K562 (cell line): ENCODE measurements at regions not wholly inside any gene's neighbourhood (a gene's known extent, or its start where the extent isn't known, plus 50 kb on each side); places are given as distances from the start of the nearest gene placed in this dataset.

Experiments used
- ATAC-seq: fragments of 200-7000 bp; cut with Tn5 transposase; 3 replicates; pipeline ENCODE4 v1.9.1; 2020; ENCODE audit warnings: moderate library complexity
- BruUV-seq: library from RNA; stranded (reverse); fragments of 400-500 nt; replicated peaks from 2 replicates; lab custom pipeline; 2021; lab: Mats Ljungman, UMichigan
- CTCF ChIA-PET: fragments of 300-600 bp; formaldehyde crosslinking; extraction: SDS; loops from one replicate; lab custom pipeline; 2021; ENCODE audit warnings: low intra/inter-chr PET ratio; lab: Yijun Ruan, JAX
- POLR2A ChIA-PET: fragments of 300-600, 350-650 bp; sonication (Branson Sonifier 250); formaldehyde crosslinking; extraction: SDS; loops from one replicate; lab custom pipeline; 2021; ENCODE audit warnings: antibody characterized with exemption, inconsistent platforms; lab: Yijun Ruan, JAX
- DNase-seq, 4 experiments: peaks; one replicate each; pipeline versions ENCODE4 v3.0.0 to v3.0.0-alpha.2; 2011 to 2018; ENCODE audit warnings: low spot score in 3 of 4, mixed read lengths in 3 of 4; ENCODE audit errors: extremely low read depth in 1 of 4
- FAIRE-seq: peaks from 2 replicates; lab custom pipeline; 2011; peaks lifted over from hg19 to GRCh38; lab: Jason Lieb, UNC
- H2AFZ ChIP-seq: 2 replicates; pipeline ENCODE4 v1.6.0; 2011; ENCODE audit warnings: low read depth, low read length, control low read depth, inconsistent platforms
- H3K27ac ChIP-seq: fragments of 200-600 bp; 3 replicates; pipeline ENCODE4 v1.8.0; 2011; ENCODE audit warnings: low read depth, mild to moderate bottlenecking, control low read depth, inconsistent platforms, low read length, moderate library complexity, mixed read lengths; ENCODE audit errors: extremely low read depth
- H3K27me3 ChIP-seq, 2 experiments: fragments of 300-600 bp in 1 of 2; 2 replicates in 1 of 2; 3 replicates in 1 of 2; pipeline versions ENCODE4 v1.6.0 to v1.8.0; 2011; ENCODE audit warnings: inconsistent platforms in 2 of 2, low read length in 2 of 2, mild to moderate bottlenecking in 1 of 2, mixed read lengths in 1 of 2, moderate library complexity in 1 of 2; ENCODE audit not compliant: control insufficient read depth in 2 of 2, insufficient read depth in 2 of 2
- H3K36me3 ChIP-seq: fragments of 300-600 bp; 3 replicates; pipeline ENCODE4 v1.8.0; 2011; ENCODE audit warnings: mild to moderate bottlenecking, low read length, inconsistent platforms; ENCODE audit not compliant: control insufficient read depth, insufficient read depth
- H3K4me1 ChIP-seq, 2 experiments: fragments of 200-600 bp in 1 of 2; replicated peaks in 1 of 2; 2 replicates in 1 of 2; 3 replicates in 1 of 2; pipeline versions ENCODE4 v1.5.1 to v1.8.0; 2011; ENCODE audit warnings: inconsistent platforms in 2 of 2, low read length in 2 of 2, mild to moderate bottlenecking in 1 of 2, mixed read lengths in 1 of 2, moderate library complexity in 1 of 2; ENCODE audit not compliant: control insufficient read depth in 2 of 2, insufficient read depth in 2 of 2
- H3K4me2 ChIP-seq: 2 replicates; pipeline ENCODE4 v1.6.1; 2011; ENCODE audit warnings: low read length, control low read depth, inconsistent platforms, mixed read lengths; ENCODE audit not compliant: insufficient read depth
- H3K4me3 ChIP-seq: fragments of 200-600 bp; sonication (generic), shearing (Covaris generic); 2 replicates; pipeline ENCODE4 v1.5.1; 2016; ENCODE audit warnings: control low read depth, inconsistent platforms
- H3K79me2 ChIP-seq: fragments of 200-600 bp; 3 replicates; pipeline ENCODE4 v1.8.0; 2011; ENCODE audit warnings: low read length, inconsistent platforms; ENCODE audit not compliant: control insufficient read depth, insufficient read depth
- H3K9ac ChIP-seq, 2 experiments: 2 replicates each; pipeline versions ENCODE4 v1.6.0 to v1.6.1; 2011; ENCODE audit warnings: low read depth in 2 of 2, low read length in 2 of 2, control low read depth in 1 of 2, inconsistent platforms in 1 of 2, mild to moderate bottlenecking in 1 of 2, mixed read lengths in 1 of 2; ENCODE audit not compliant: insufficient read depth in 1 of 2
- H3K9me1 ChIP-seq: one replicate; pipeline ENCODE4 v1.6.0; 2011; ENCODE audit warnings: inconsistent platforms, mild to moderate bottlenecking, low read length, moderate library complexity; ENCODE audit not compliant: control insufficient read depth, insufficient read depth
- H3K9me3 ChIP-seq: replicated peaks from 2 replicates; pipeline ENCODE4 v1.5.1; 2011; ENCODE audit warnings: low read depth, low read length, inconsistent platforms; ENCODE audit not compliant: control insufficient read depth, insufficient read depth
- H4K20me1 ChIP-seq: replicated peaks from 2 replicates; pipeline ENCODE4 v1.6.1; 2011; ENCODE audit warnings: low read length, inconsistent platforms, mixed read lengths; ENCODE audit not compliant: control insufficient read depth, insufficient read depth
- CEBPB ChIP-seq: fragments of 450-650 bp; IDR thresholded peaks from 2 replicates; pipeline ENCODE4 v1.6.1; 2016; ENCODE audit warnings: missing genetic modification characterization, missing compliant biosample characterization
- CSDE1 ChIP-seq, 2 experiments: fragments of 450-650 bp; IDR thresholded peaks; 2 replicates each; pipeline ENCODE4 v1.6.1; 2016; ENCODE audit warnings: mild to moderate bottlenecking in 1 of 2
- E2F8 ChIP-seq: fragments of 450-650 bp; IDR thresholded peaks from 2 replicates; pipeline ENCODE4 v1.7.1; 2018; ENCODE audit warnings: mild to moderate bottlenecking, low read depth; ENCODE audit not compliant: partially characterized antibody
- FUS ChIP-seq: fragments of 200-400 bp; formaldehyde crosslinking; optimal IDR thresholded peaks from 2 replicates; pipeline ENCODE3; 2017; ENCODE audit warnings: low read depth, low read length
- HCFC1 ChIP-seq: IDR thresholded peaks from 2 replicates; pipeline ENCODE4 v1.6.1; 2012; ENCODE audit warnings: low read depth, low read length, improper control_type of control experiment
- HMBOX1 ChIP-seq: sonication (generic); IDR thresholded peaks from 2 replicates; pipeline ENCODE4 v1.6.1; 2016
- MBD2 ChIP-seq: sonication (generic); IDR thresholded peaks from 2 replicates; pipeline ENCODE4 v1.6.1; 2016; ENCODE audit warnings: low read depth, borderline replicate concordance
- NCOA1 ChIP-seq: fragments of 450-650 bp; IDR thresholded peaks from 2 replicates; pipeline ENCODE4 v1.6.1; 2016; ENCODE audit warnings: low read depth
- SAFB ChIP-seq: fragments of 200-400 bp; formaldehyde crosslinking; IDR thresholded peaks from 2 replicates; pipeline ENCODE4 v1.6.1; 2017; ENCODE audit warnings: low read depth, low read length, borderline replicate concordance
- U2AF1 ChIP-seq: fragments of 200-400 bp; formaldehyde crosslinking; optimal IDR thresholded peaks from 2 replicates; pipeline ENCODE3; 2017; ENCODE audit warnings: mild to moderate bottlenecking, low read depth, low read length, moderate library complexity
- ZBTB9 ChIP-seq: fragments of 450-650 bp; formaldehyde crosslinking; IDR thresholded peaks from 2 replicates; pipeline ENCODE4 v1.4.0; 2020; ENCODE audit warnings: mild to moderate bottlenecking, moderate library complexity
- ZC3H4 ChIP-seq: sonication (generic); formaldehyde crosslinking; IDR thresholded peaks from 2 replicates; pipeline ENCODE4 v1.9.0; 2021; ENCODE audit warnings: missing genetic modification reagents, borderline replicate concordance
- ZNF780A ChIP-seq: fragments of 250-450 bp; sonication (Bioruptor Pico); IDR thresholded peaks from 2 replicates; pipeline ENCODE4 v1.5.0; 2021; ENCODE audit warnings: mild to moderate bottlenecking
- WGBS: fragments of 100-300 bp; shearing (Covaris generic); methylation state at CpG from one replicate; pipeline ENCODE4 v1.1.6; 2016; ENCODE audit warnings: low coverage, mixed read lengths; ENCODE audit not compliant: insufficient coverage; ENCODE audit errors: missing lambda C conversion rate; 5-methylcytosine and 5-hydroxymethylcytosine counted together
- in situ Hi-C: fragments of 300-500 bp; cut with MboI; formaldehyde crosslinking; loops from 4 replicates; pipeline ENCODE4 v1.15.0; 2018; ENCODE audit warnings: inconsistent platforms, mixed read lengths
- intact Hi-C: fragments of 100-400 bp; cut with micrococcal nuclease; formaldehyde crosslinking; loops from 2 replicates; pipeline ENCODE4 v1.14.2; 2022
- TF ChIP-seq, protein P1 (sequence below): fragments of 250-450 bp; sonication (Bioruptor Pico); IDR thresholded peaks from 2 replicates; pipeline ENCODE4 v1.4.0; 2020; ENCODE audit warnings: mild to moderate bottlenecking
- TF ChIP-seq, protein P2 (sequence below): fragments of 450-650 bp; conservative IDR thresholded peaks from 2 replicates; pipeline ENCODE4 v1.6.1; 2016; ENCODE audit warnings: missing genetic modification characterization, low read depth, mild to moderate bottlenecking, control low read depth, missing compliant biosample characterization

DNA sequence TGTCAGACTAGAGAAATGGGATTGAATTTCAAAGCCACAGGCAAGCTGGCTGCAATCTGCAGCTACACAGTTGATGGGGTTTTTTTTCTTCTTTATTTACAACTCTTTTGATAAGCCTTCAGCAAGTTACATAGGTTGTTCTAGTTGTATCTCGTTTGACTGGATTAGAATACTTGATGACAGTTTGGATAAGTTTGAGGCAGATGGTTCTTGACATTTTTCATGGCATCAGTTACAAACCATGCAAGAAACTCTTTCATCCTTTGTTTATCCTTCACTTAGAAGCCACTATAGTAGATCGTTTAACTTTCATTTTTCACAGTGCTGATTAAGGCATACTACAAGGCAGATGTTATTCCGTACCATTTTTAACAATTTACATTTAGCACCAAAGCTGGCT is 238.9 kb downstream of the TOX3 start (continued):
- TF ChIP-seq E2F8 (no peak), CEBPB (tag) (no peak), NCOA1 (no peak), SAFB (no peak), ZC3H4 (CRISPR knock-in tag) (no peak), HMBOX1 (no peak)

DNA sequence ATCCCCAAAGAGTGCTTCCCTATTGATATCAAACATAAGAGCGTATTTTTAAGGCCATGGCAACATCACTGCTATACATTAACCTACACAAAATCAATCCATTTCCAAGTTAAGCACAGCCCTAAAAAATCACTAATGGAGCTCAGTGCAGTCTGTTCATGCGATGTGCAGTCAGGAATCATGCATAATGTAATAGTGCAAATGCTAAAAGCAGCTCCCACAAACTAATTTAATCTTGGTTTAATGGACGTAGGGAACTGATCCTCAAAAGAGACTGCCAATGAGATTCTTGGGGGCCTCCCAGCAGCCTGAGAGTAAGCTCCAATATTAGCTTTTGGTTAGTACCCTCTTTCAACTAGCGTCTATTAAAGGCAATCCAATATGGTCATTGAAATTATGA is 245.9 kb downstream of the TOX3 start:
- CTCF ChIA-PET: no interaction called here
- Histone ChIP-seq H3K9me3 (no peaks in the 10 kb centered on the region), H2AFZ (no peak overlapping the region), H3K4me1 (no peaks in the 10 kb centered on the region), H3K36me3 (no peaks in the 10 kb centered on the region), H3K9me1 (no peaks in the 10 kb centered on the region), H3K27ac (no peak overlapping the region), H3K79me2 (no peaks in the 10 kb centered on the region), H3K4me2 (no peak overlapping the region), H3K4me3 (no peak overlapping the region), H3K9ac (no peak overlapping the region), H3K27me3 (no peaks in the 10 kb centered on the region), H4K20me1 (no peaks in the 10 kb centered on the region)
- no peak for FAIRE-seq
- WGBS: 4% methylated on average over 4 of the region's 4 CpGs
- POLR2A ChIA-PET: no interaction called here
- intact Hi-C loops (no loop called here), in situ Hi-C loops (no loop called here)
- no TSS peak for BruUV-seq
- DNase-seq: no peak
- no peak for ATAC-seq
- TF ChIP-seq, protein P1, sequence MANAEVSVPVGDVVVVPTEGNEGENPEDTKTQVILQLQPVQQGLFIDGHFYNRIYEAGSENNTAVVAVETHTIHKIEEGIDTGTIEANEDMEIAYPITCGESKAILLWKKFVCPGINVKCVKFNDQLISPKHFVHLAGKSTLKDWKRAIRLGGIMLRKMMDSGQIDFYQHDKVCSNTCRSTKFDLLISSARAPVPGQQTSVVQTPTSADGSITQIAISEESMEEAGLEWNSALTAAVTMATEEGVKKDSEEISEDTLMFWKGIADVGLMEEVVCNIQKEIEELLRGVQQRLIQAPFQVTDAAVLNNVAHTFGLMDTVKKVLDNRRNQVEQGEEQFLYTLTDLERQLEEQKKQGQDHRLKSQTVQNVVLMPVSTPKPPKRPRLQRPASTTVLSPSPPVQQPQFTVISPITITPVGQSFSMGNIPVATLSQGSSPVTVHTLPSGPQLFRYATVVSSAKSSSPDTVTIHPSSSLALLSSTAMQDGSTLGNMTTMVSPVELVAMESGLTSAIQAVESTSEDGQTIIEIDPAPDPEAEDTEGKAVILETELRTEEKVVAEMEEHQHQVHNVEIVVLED (CRISPR knock-in tag): no peak
- no peak for TF ChIP-seq ZBTB9 (CRISPR knock-in tag)
- TF ChIP-seq HCFC1: no peak
- no peak for TF ChIP-seq ZNF780A
- no peak for TF ChIP-seq MBD2
- no peak for TF ChIP-seq FUS
- TF ChIP-seq, protein P2, sequence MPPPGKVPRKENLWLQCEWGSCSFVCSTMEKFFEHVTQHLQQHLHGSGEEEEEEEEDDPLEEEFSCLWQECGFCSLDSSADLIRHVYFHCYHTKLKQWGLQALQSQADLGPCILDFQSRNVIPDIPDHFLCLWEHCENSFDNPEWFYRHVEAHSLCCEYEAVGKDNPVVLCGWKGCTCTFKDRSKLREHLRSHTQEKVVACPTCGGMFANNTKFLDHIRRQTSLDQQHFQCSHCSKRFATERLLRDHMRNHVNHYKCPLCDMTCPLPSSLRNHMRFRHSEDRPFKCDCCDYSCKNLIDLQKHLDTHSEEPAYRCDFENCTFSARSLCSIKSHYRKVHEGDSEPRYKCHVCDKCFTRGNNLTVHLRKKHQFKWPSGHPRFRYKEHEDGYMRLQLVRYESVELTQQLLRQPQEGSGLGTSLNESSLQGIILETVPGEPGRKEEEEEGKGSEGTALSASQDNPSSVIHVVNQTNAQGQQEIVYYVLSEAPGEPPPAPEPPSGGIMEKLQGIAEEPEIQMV: no peak
- no peak for TF ChIP-seq U2AF1
- TF ChIP-seq CSDE1 (IDR thresholded peaks at IDR 0.05): no peak
